ENCODE measurements at regions not wholly inside any gene's neighbourhood (a gene's known extent, or its start where the extent isn't known, plus 50 kb on each side); places are given as distances from the start of the nearest gene placed in this dataset.
"Not testable (repeated sequence)": the region's sequence is repeated elsewhere in the genome, so short reads cannot be mapped to it uniquely, and the experiment has no call there.

- no peaks in the 10 kb centered on the region for H3K9me3 ChIP-seq
- H3K4me3 ChIP-seq: no peak overlapping the region
- intact Hi-C loops (cut with DNase I): no loop called here
- DNase-seq (ENCODE audit: extremely low spot score in 2 of 2): no peak
- TF ChIP-seq POLR2AphosphoS5 (IDR thresholded peaks at IDR 0.05; ENCODE audit: insufficient read depth in 1 of 2, low read depth in 1 of 2) (no peak), CTCF (IDR thresholded peaks at IDR 0.05) (no peak), POLR2A (IDR thresholded peaks at IDR 0.05) (no peak)
- H3K27ac ChIP-seq: no peak overlapping the region
- H3K27me3 ChIP-seq: no peaks in the 10 kb centered on the region
- H3K4me1 ChIP-seq: no peaks in the 10 kb centered on the region
- no peaks in the 10 kb centered on the region for H3K36me3 ChIP-seq
These were observed 405.9 kb upstream of the RGS18 start for GRCh38 chr1:191752342-191752741.

- no peak for TF ChIP-seq POLR2A (IDR thresholded peaks at IDR 0.05)
- TF ChIP-seq CTCF (IDR thresholded peaks at IDR 0.05): no peak
- TF ChIP-seq POLR2AphosphoS5 (IDR thresholded peaks at IDR 0.05; ENCODE audit: insufficient read depth in 1 of 2, low read depth in 1 of 2): no peak
- H3K9me3 ChIP-seq: no peaks in the 10 kb centered on the region
- no peak for DNase-seq (ENCODE audit: extremely low spot score in 2 of 2)
- intact Hi-C loops (cut with DNase I): no loop called here
- H3K27ac ChIP-seq: no peak overlapping the region
- no peak overlapping the region for H3K4me3 ChIP-seq
- H3K36me3 ChIP-seq: no peaks in the 10 kb centered on the region
- H3K27me3 ChIP-seq: no peaks in the 10 kb centered on the region
- no peaks in the 10 kb centered on the region for H3K4me1 ChIP-seq
These were observed 398.2 kb upstream of the RGS18 start for GRCh38 chr1:191760016-191760415.

- Histone ChIP-seq H3K4me3 (no peak overlapping the region), H3K9me3 (no peaks in the 10 kb centered on the region), H3K4me1 (no peaks in the 10 kb centered on the region), H3K27ac (no peak overlapping the region), H3K36me3 (no peaks in the 10 kb centered on the region), H3K27me3 (no peaks in the 10 kb centered on the region)
- no peak for DNase-seq (ENCODE audit: extremely low spot score in 2 of 2)
- no peak for TF ChIP-seq CTCF (IDR thresholded peaks at IDR 0.05)
- TF ChIP-seq POLR2A (IDR thresholded peaks at IDR 0.05): no peak
- TF ChIP-seq POLR2AphosphoS5 (IDR thresholded peaks at IDR 0.05; ENCODE audit: insufficient read depth in 1 of 2, low read depth in 1 of 2): no peak
- intact Hi-C loops (cut with DNase I): no loop called here
These were observed 369.7 kb upstream of the RGS18 start for GRCh38 chr1:191788551-191788950.

- Histone ChIP-seq H3K36me3 (no peaks in the 10 kb centered on the region), H3K27ac (no peak overlapping the region), H3K4me3 (no peak overlapping the region), H3K27me3 (no peaks in the 10 kb centered on the region), H3K9me3 (no peaks in the 10 kb centered on the region), H3K4me1 (no peaks in the 10 kb centered on the region)
- intact Hi-C loops (cut with DNase I): no loop called here
- TF ChIP-seq POLR2AphosphoS5 (IDR thresholded peaks at IDR 0.05; ENCODE audit: insufficient read depth in 1 of 2, low read depth in 1 of 2): no peak
- no peak for TF ChIP-seq CTCF (IDR thresholded peaks at IDR 0.05)
- no peak for TF ChIP-seq POLR2A (IDR thresholded peaks at IDR 0.05)
- no peak for DNase-seq (ENCODE audit: extremely low spot score in 2 of 2)
These were observed 360.1 kb upstream of the RGS18 start for GRCh38 chr1:191798178-191798577.

- H3K9me3 ChIP-seq: no peaks in the 10 kb centered on the region
- no peaks in the 10 kb centered on the region for H3K4me1 ChIP-seq
- no peak overlapping the region for H3K4me3 ChIP-seq
- TF ChIP-seq POLR2AphosphoS5 (IDR thresholded peaks at IDR 0.05; ENCODE audit: insufficient read depth in 1 of 2, low read depth in 1 of 2): no peak
- TF ChIP-seq CTCF (IDR thresholded peaks at IDR 0.05): no peak
- TF ChIP-seq POLR2A (IDR thresholded peaks at IDR 0.05): no peak
- no peak overlapping the region for H3K27ac ChIP-seq
- H3K27me3 ChIP-seq: no peaks in the 10 kb centered on the region
- no peak for DNase-seq (ENCODE audit: extremely low spot score in 2 of 2)
- no peaks in the 10 kb centered on the region for H3K36me3 ChIP-seq
- intact Hi-C loops (cut with DNase I): no loop called here
These were observed 354.0 kb upstream of the RGS18 start for GRCh38 chr1:191804311-191804710.

GRCh38 chr1:191813593-191813992 lies 344.7 kb upstream of the RGS18 start:
- H3K36me3 ChIP-seq; H3K4me3 ChIP-seq; H3K9me3 ChIP-seq; H3K27me3 ChIP-seq; DNase-seq (ENCODE audit: extremely low spot score in 2 of 2); H3K4me1 ChIP-seq; H3K27ac ChIP-seq; intact Hi-C loops (cut with DNase I): not testable (repeated sequence)

Data from vagina (tissue), 2 donors.